ENCODE measurements at regions not wholly inside any gene's neighbourhood (a gene's known extent, or its start where the extent isn't known, plus 50 kb on each side); places are given as distances from the start of the nearest gene placed in this dataset.
"Not testable (repeated sequence)": the region's sequence is repeated elsewhere in the genome, so short reads cannot be mapped to it uniquely, and the experiment has no call there.

GRCh38 chr6:127397729-127398630 lies 54.6 kb upstream of the ECHDC1 start:
- no peak overlapping the region for H3K9ac ChIP-seq (ENCODE audit: insufficient read depth, low read depth, low read length)
- ChIA-PET POLR2A (no interaction called here), CTCF (ENCODE audit: low intra/inter-chr PET ratio, low total read pairs) (no interaction called here)
- in situ Hi-C loops (cut with HindIII; ENCODE audit: extremely low pct_ligation_motif_present, low pct_unique_long_range_greater_than_20kb): no loop called here
- intact Hi-C loops (cut with micrococcal nuclease; ENCODE audit: unreplicated experiment): no loop called here
- H3K36me3 ChIP-seq (replicated peaks in 1 of 2; ENCODE audit: control insufficient read depth in 1 of 2, insufficient read depth in 2 of 2, low read length in 2 of 2): no peaks in the 10 kb centered on the region
- no peak overlapping the region for H3K27ac ChIP-seq (ENCODE audit: extremely low read length, insufficient read depth, low read length)
- H3K9me3 ChIP-seq (ENCODE audit: low read length): no peaks in the 10 kb centered on the region
- ATAC-seq: peak; percentile 26; the same call in 2 of the 3 replicates
- H3K4me3 ChIP-seq (replicated peaks in 1 of 3; ENCODE audit: insufficient read depth in 1 of 3, low read depth in 2 of 3, low read length in 3 of 3): no peak overlapping the region
- FAIRE-seq: no peak
- no peak overlapping the region for H3K4me2 ChIP-seq (ENCODE audit: low read depth, low read length)
- H3K4me1 ChIP-seq (ENCODE audit: insufficient read depth, low read length): no peaks in the 10 kb centered on the region
- 27% methylated on average over 6 of the region's 6 CpGs for WGBS (ENCODE audit: low lambda C conversion rate)
- no peaks in the 10 kb centered on the region for H3K27me3 ChIP-seq (ENCODE audit: control insufficient read depth in 1 of 2, insufficient read depth in 2 of 2, low read length in 2 of 2)
- BruUV-seq (replicated peaks): no TSS peak
- TF ChIP-seq ATM (IDR thresholded peaks at IDR 0.05; ENCODE audit: borderline replicate concordance) (no peak), ZNF746 (CRISPR knock-in tag; IDR thresholded peaks at IDR 0.05) (no peak), TARDBP (CRISPR knock-in tag; IDR thresholded peaks at IDR 0.05) (no peak), TFDP1 (CRISPR knock-in tag; IDR thresholded peaks at IDR 0.05; ENCODE audit: borderline replicate concordance) (no peak), HDAC1 (CRISPR knock-in tag; IDR thresholded peaks at IDR 0.05) (no peak), ZNF260 (CRISPR knock-in tag; IDR thresholded peaks at IDR 0.05; ENCODE audit: borderline replicate concordance, low read depth) (no peak), ZNF775 (CRISPR knock-in tag; IDR thresholded peaks at IDR 0.05; ENCODE audit: borderline replicate concordance) (no peak), TRAFD1 (CRISPR knock-in tag; IDR thresholded peaks at IDR 0.05; ENCODE audit: borderline replicate concordance) (no peak)
- TF ChIP-seq, protein P1, sequence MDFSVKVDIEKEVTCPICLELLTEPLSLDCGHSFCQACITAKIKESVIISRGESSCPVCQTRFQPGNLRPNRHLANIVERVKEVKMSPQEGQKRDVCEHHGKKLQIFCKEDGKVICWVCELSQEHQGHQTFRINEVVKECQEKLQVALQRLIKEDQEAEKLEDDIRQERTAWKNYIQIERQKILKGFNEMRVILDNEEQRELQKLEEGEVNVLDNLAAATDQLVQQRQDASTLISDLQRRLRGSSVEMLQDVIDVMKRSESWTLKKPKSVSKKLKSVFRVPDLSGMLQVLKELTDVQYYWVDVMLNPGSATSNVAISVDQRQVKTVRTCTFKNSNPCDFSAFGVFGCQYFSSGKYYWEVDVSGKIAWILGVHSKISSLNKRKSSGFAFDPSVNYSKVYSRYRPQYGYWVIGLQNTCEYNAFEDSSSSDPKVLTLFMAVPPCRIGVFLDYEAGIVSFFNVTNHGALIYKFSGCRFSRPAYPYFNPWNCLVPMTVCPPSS (IDR thresholded peaks at IDR 0.05): no peak
- H2AFZ ChIP-seq (ENCODE audit: low read length): no peak overlapping the region
- H4K20me1 ChIP-seq (ENCODE audit: insufficient read depth, low read length): no peaks in the 10 kb centered on the region
- H3K79me2 ChIP-seq (ENCODE audit: insufficient read depth, low read length): no peaks in the 10 kb centered on the region
- DNase-seq (ENCODE audit: low spot score): no peak

- in situ Hi-C loops (cut with HindIII; ENCODE audit: extremely low pct_ligation_motif_present, low pct_unique_long_range_greater_than_20kb); H3K4me1 ChIP-seq (ENCODE audit: insufficient read depth, low read length); BruUV-seq (replicated peaks); H3K9me3 ChIP-seq (ENCODE audit: low read length); H4K20me1 ChIP-seq (ENCODE audit: insufficient read depth, low read length); POLR2A ChIA-PET; H3K4me2 ChIP-seq (ENCODE audit: low read depth, low read length); H2AFZ ChIP-seq (ENCODE audit: low read length); H3K27me3 ChIP-seq (ENCODE audit: control insufficient read depth in 1 of 2, insufficient read depth in 2 of 2, low read length in 2 of 2); FAIRE-seq; H3K9ac ChIP-seq (ENCODE audit: insufficient read depth, low read depth, low read length); H3K27ac ChIP-seq (ENCODE audit: extremely low read length, insufficient read depth, low read length); intact Hi-C loops (cut with micrococcal nuclease; ENCODE audit: unreplicated experiment); H3K79me2 ChIP-seq (ENCODE audit: insufficient read depth, low read length); DNase-seq (ENCODE audit: low spot score); H3K36me3 ChIP-seq (replicated peaks in 1 of 2; ENCODE audit: control insufficient read depth in 1 of 2, insufficient read depth in 2 of 2, low read length in 2 of 2); CTCF ChIA-PET (ENCODE audit: low intra/inter-chr PET ratio, low total read pairs); H3K4me3 ChIP-seq (replicated peaks in 1 of 3; ENCODE audit: insufficient read depth in 1 of 3, low read depth in 2 of 3, low read length in 3 of 3): not testable (repeated sequence)
- ATAC-seq: peak; percentile 59
- WGBS (ENCODE audit: low lambda C conversion rate): 19% methylated on average over 5 of the region's 5 CpGs
These were observed 53.8 kb upstream of the ECHDC1 start for GRCh38 chr6:127397171-127397597.

Data from HepG2 (cell line).